ENCODE measurements at regions not wholly inside any gene's neighbourhood (a gene's known extent, or its start where the extent isn't known, plus 50 kb on each side); places are given as distances from the start of the nearest gene placed in this dataset.

DNA sequence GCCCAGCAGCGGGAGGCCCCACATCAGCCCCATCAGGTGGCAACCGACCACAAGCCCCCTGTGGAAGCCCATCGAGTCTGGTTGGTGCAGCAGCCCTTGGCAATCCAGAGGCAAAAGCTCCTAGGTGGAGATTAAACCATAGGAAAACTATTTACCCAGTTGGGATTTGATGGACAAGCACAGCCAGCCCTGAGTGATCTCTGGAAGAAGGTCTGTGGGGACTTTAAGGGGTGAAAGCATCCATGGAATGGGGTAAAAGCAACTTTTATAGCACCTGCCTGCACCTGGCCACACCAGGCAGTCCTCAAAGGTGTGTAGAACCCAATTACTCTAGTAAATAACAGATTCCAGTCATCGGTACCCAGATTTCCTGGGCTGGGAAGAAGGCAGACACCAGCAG lies 206.3 kb downstream of the IGSF11 start:
- TF ChIP-seq POLR2A (IDR thresholded peaks at IDR 0.05; ENCODE audit: low read length) (no peak), GATA1 (IDR thresholded peaks at IDR 0.05; ENCODE audit: low read depth, low read length) (no peak)
